Skeletal muscle satellite cell (primary cell): ENCODE measurements at regions not wholly inside any gene's neighbourhood (a gene's known extent, or its start where the extent isn't known, plus 50 kb on each side); places are given as distances from the start of the nearest gene placed in this dataset.

Source experiments
- H3K27me3 ChIP-seq: 2 replicates; pipeline ENCODE4 v1.7.0; 2013; ENCODE audit warnings: low read length; ENCODE audit not compliant: control insufficient read depth, insufficient read depth
- H3K36me3 ChIP-seq: 2 replicates; pipeline ENCODE4 v1.7.0; 2013; ENCODE audit warnings: mild to moderate bottlenecking, control low read depth, low read length; ENCODE audit not compliant: insufficient read depth
- H3K4me1 ChIP-seq: 2 replicates; pipeline ENCODE4 v1.7.0; 2013; ENCODE audit warnings: low read length; ENCODE audit not compliant: control insufficient read depth, insufficient read depth
- H3K4me2 ChIP-seq: 2 replicates; pipeline ENCODE4 v1.7.0; 2013; ENCODE audit warnings: mild to moderate bottlenecking, low read length
- H3K4me3 ChIP-seq: 2 replicates; pipeline ENCODE4 v1.7.0; 2013; ENCODE audit warnings: low read length
- H3K9ac ChIP-seq: 2 replicates; pipeline ENCODE4 v1.7.0; 2013; ENCODE audit warnings: mild to moderate bottlenecking, low read depth, low read length, moderate library complexity
- H3K9me3 ChIP-seq: replicated peaks from 2 replicates; pipeline ENCODE4 v1.7.0; 2013; ENCODE audit warnings: mild to moderate bottlenecking, control low read depth, low read length

GRCh38 chr5:77842243-77842642 is 66.1 kb upstream of the TBCA start:
- Histone ChIP-seq H3K9me3 (no peaks in the 10 kb centered on the region), H3K9ac (no peak overlapping the region), H3K4me1 (no peaks in the 10 kb centered on the region), H3K4me3 (no peak overlapping the region), H3K4me2 (no peak overlapping the region), H3K36me3 (no peaks in the 10 kb centered on the region), H3K27me3 (peaks cover 29% of the 10 kb centered on the region)

- H3K4me2 ChIP-seq: no peak overlapping the region
- no peaks in the 10 kb centered on the region for H3K36me3 ChIP-seq
- no peak overlapping the region for H3K4me3 ChIP-seq
- H3K9ac ChIP-seq: no peak overlapping the region
- H3K27me3 ChIP-seq: peaks cover 33% of the 10 kb centered on the region
- no peaks in the 10 kb centered on the region for H3K4me1 ChIP-seq
- no peaks in the 10 kb centered on the region for H3K9me3 ChIP-seq
Measured at GRCh38 chr5:77841616-77842015, 65.5 kb upstream of the TBCA start.

GRCh38 chr5:77840930-77841329 is 64.8 kb upstream of the TBCA start:
- H3K4me2 ChIP-seq: no peak overlapping the region
- H3K4me3 ChIP-seq: no peak overlapping the region
- no peaks in the 10 kb centered on the region for H3K36me3 ChIP-seq
- H3K9ac ChIP-seq: no peak overlapping the region
- no peaks in the 10 kb centered on the region for H3K4me1 ChIP-seq
- peaks cover 36% of the 10 kb centered on the region for H3K27me3 ChIP-seq
- no peaks in the 10 kb centered on the region for H3K9me3 ChIP-seq

DNA sequence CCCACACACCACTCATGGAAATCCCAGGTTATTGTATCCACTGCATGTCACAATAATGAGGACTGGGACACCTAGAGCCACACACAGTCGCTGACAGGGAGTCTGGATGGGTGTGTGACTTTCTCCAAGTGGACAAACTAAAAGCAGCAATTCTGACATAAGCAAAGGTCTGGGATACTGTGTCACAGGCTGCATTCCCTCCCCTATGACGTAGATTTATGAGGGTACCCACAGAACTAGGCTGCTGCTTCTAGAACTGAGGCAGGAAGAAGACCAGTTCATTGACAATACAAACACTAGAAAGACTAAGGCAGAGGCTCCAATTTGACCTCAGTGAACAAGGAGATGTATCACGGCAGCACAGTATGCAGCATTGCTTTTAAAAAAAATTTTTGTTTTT is 63.6 kb upstream of the TBCA start:
- no peaks in the 10 kb centered on the region for H3K4me1 ChIP-seq
- peaks cover 39% of the 10 kb centered on the region for H3K27me3 ChIP-seq
- no peak overlapping the region for H3K9ac ChIP-seq
- H3K36me3 ChIP-seq: no peaks in the 10 kb centered on the region
- no peaks in the 10 kb centered on the region for H3K9me3 ChIP-seq
- H3K4me3 ChIP-seq: no peak overlapping the region
- no peak overlapping the region for H3K4me2 ChIP-seq

DNA sequence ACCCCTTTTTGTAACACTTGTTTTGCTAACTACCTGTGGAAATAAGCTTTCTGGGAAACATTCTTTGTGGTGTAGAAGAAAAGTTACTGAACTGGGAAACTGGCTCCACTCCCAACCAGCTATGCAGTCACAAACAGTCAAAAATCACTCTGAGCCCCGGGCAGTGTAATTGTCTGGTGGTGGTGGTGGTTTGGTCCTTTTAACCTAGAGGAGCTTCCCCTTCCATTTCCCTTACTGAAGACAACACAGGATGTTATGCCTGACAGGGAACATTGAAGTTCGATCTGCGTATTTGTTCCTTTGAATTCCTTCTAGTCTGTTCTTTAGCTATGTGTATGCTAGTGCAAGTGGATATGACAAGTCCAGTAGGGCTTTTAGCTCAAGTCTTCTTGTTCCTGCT is 56.8 kb upstream of the TBCA start:
- H3K9ac ChIP-seq: no peak overlapping the region
- no peaks in the 10 kb centered on the region for H3K4me1 ChIP-seq
- peaks cover 36% of the 10 kb centered on the region for H3K27me3 ChIP-seq
- no peak overlapping the region for H3K4me3 ChIP-seq
- H3K4me2 ChIP-seq: no peak overlapping the region
- no peaks in the 10 kb centered on the region for H3K36me3 ChIP-seq
- H3K9me3 ChIP-seq: no peaks in the 10 kb centered on the region

- H3K4me3 ChIP-seq: no peak overlapping the region
- H3K4me2 ChIP-seq: no peak overlapping the region
- no peaks in the 10 kb centered on the region for H3K36me3 ChIP-seq
- H3K9ac ChIP-seq: no peak overlapping the region
- peaks cover 39% of the 10 kb centered on the region for H3K27me3 ChIP-seq
- no peaks in the 10 kb centered on the region for H3K4me1 ChIP-seq
- H3K9me3 ChIP-seq: no peaks in the 10 kb centered on the region
Measured at GRCh38 chr5:77832166-77832770, 56.1 kb upstream of the TBCA start.

GRCh38 chr5:77828445-77828844 is 52.3 kb upstream of the TBCA start:
- H3K4me3 ChIP-seq: no peak overlapping the region
- H3K4me1 ChIP-seq: no peaks in the 10 kb centered on the region
- no peaks in the 10 kb centered on the region for H3K9me3 ChIP-seq
- no peaks in the 10 kb centered on the region for H3K36me3 ChIP-seq
- no peak overlapping the region for H3K4me2 ChIP-seq
- no peak overlapping the region for H3K9ac ChIP-seq
- peaks cover 46% of the 10 kb centered on the region for H3K27me3 ChIP-seq
